Esophagus squamous epithelium (tissue), 5 donors: ENCODE measurements at regions not wholly inside any gene's neighbourhood (a gene's known extent, or its start where the extent isn't known, plus 50 kb on each side); places are given as distances from the start of the nearest gene placed in this dataset.
"Not testable (repeated sequence)": the region's sequence is repeated elsewhere in the genome, so short reads cannot be mapped to it uniquely, and the experiment has no call there.

Experiments used
- DNase-seq: peaks from one replicate; lab custom pipeline; 2025; lab: John Stamatoyannopoulos, UW
- H3K27ac ChIP-seq, 4 donors: fragments of 200-600 bp; sonication (generic); one replicate each; pipeline ENCODE4 v1.5.1; 2016 to 2019; ENCODE audit warnings: mild to moderate bottlenecking in 1 of 4
- H3K27me3 ChIP-seq, 4 donors: fragments of 200-600 bp; sonication (generic); 1 replicate in 3 of 4; 2 replicates in 1 of 4; pipeline versions ENCODE4 v1.5.1 to v1.6.0; 2017 to 2021; ENCODE audit warnings: antibody characterized with exemption in 1 of 4
- H3K36me3 ChIP-seq, 3 donors: fragments of 200-600 bp; sonication (generic); one replicate each; pipeline ENCODE4 v1.5.1; 2016 to 2019
- H3K4me1 ChIP-seq, 3 donors: fragments of 200-600 bp; sonication (generic); one replicate each; pipeline ENCODE4 v1.5.1; 2017 to 2019
- H3K4me3 ChIP-seq, 4 donors: fragments of 200-600 bp; sonication (generic); 1 replicate in 3 of 4; 2 replicates in 1 of 4; pipeline ENCODE4 v1.5.1; 2016 to 2019; ENCODE audit warnings: mild to moderate bottlenecking in 2 of 4, moderate library complexity in 1 of 4
- H3K9me3 ChIP-seq, 3 donors: fragments of 200-600 bp; sonication (generic); one replicate each; pipeline ENCODE4 v1.5.1; 2016 to 2019
- CTCF ChIP-seq, 6 experiments: fragments of 450-650 bp in 4 of 6; fragments of 200-600 bp in 2 of 6; sonication (generic) in 2 of 6; IDR thresholded peaks; one replicate each; pipeline ENCODE4 v1.5.1; 2016 to 2019; ENCODE audit warnings: antibody characterized with exemption in 6 of 6, mild to moderate bottlenecking in 4 of 6, moderate library complexity in 4 of 6
- POLR2A ChIP-seq, 4 donors: fragments of 450-650 bp; IDR thresholded peaks; one replicate each; pipeline ENCODE4 v1.6.1; 2017; ENCODE audit warnings: antibody characterized with exemption in 4 of 4, mild to moderate bottlenecking in 4 of 4, moderate library complexity in 3 of 4
- WGBS, 2 donors: methylation state at CpG; one replicate each; pipeline ENCODE4 v1.1.5; 2018; 5-methylcytosine and 5-hydroxymethylcytosine counted together
- intact Hi-C: fragments of 100-400 bp; cut with DNase I; formaldehyde crosslinking; loops from one replicate; pipeline ENCODE4 v1.15.0; 2022
- donor health status: DM: yes; HTN: yes; CAD: no.

DNA sequence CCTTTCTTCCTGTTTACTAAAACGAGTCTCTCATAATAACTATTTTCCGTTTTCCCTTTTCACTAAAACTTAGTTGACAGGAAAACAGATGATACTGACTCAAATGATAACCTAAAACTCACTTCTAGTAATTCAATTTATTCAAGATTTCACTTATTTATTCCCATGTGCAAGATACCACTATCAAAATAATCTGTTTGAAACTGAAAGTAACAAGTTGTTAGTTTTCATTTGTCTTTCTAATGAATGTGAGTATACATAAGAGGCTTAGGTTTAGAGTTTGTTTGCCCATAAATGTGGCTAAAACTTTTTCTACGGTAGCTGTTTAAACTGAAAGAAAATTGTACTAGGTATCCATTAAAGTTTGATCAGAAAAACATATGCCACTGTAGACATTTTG, 314.9 kb upstream of the STEAP1 start:
- no peak overlapping the region for H3K4me3 ChIP-seq
- H3K9me3 ChIP-seq = no peaks in the 10 kb centered on the region
- no peaks in the 10 kb centered on the region for H3K36me3 ChIP-seq
- no peaks in the 10 kb centered on the region for H3K4me1 ChIP-seq
- intact Hi-C loops = no loop called here
- no peak for DNase-seq
- no peak overlapping the region for H3K27ac ChIP-seq
- TF ChIP-seq POLR2A (IDR thresholded peaks at IDR 0.05) (no peak), CTCF (IDR thresholded peaks at IDR 0.05) (no peak)
- no peaks in the 10 kb centered on the region for H3K27me3 ChIP-seq
- WGBS, 2 donors = 38 to 52% methylated on average over 3 of the region's 3 CpGs

GRCh38 chr7:89845952-89846351, 308.3 kb upstream of the STEAP1 start:
- no peak for DNase-seq
- no peak overlapping the region for H3K4me3 ChIP-seq
- no peaks in the 10 kb centered on the region for H3K4me1 ChIP-seq
- intact Hi-C loops = no loop called here
- no peak overlapping the region for H3K27ac ChIP-seq
- TF ChIP-seq POLR2A (IDR thresholded peaks at IDR 0.05) (no peak), CTCF (IDR thresholded peaks at IDR 0.05) (no peak)
- H3K9me3 ChIP-seq = no peaks in the 10 kb centered on the region
- H3K36me3 ChIP-seq = no peaks in the 10 kb centered on the region
- WGBS, 2 donors = 70 to 88% methylated on average over 2 of the region's 2 CpGs
- H3K27me3 ChIP-seq = no peaks in the 10 kb centered on the region

- 54 to 58% methylated on average over 4 of the region's 4 CpGs for WGBS, 2 donors
- DNase-seq = no peak
- Histone ChIP-seq H3K36me3 (no peaks in the 10 kb centered on the region), H3K27ac (no peak overlapping the region), H3K9me3 (no peaks in the 10 kb centered on the region), H3K4me3 (no peak overlapping the region), H3K27me3 (no peaks in the 10 kb centered on the region), H3K4me1 (no peaks in the 10 kb centered on the region)
- intact Hi-C loops = no loop called here
- no peak for TF ChIP-seq POLR2A (IDR thresholded peaks at IDR 0.05)
- TF ChIP-seq CTCF (IDR thresholded peaks at IDR 0.05) = no peak
These were observed 305.2 kb upstream of the STEAP1 start for GRCh38 chr7:89849052-89849451.

DNA sequence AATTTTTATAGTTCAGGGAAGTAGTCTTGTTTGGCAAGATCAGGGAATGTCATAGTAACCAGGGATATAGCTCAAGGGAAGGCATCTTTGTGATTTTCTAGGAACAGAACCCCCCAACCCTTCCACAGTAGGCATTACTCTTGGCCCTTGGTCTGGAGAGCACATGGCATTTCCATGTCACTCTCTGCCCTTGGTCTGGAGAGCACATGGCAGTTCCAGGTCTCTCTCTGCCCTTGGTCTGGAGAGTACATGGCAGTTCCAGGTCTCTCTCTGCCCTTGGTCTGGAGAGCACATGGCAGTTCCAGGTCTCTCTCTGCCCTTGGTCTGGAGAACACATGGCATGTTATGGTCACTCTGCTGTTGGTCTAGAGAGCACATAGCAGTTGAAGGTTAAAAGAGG, 297.2 kb upstream of the STEAP1 start:
- H3K36me3 ChIP-seq, DNase-seq, H3K27me3 ChIP-seq, intact Hi-C loops, H3K27ac ChIP-seq, H3K4me3 ChIP-seq, H3K4me1 ChIP-seq: not testable (repeated sequence)
- H3K9me3 ChIP-seq = peaks cover 0 to 24% (median 12%) of the 10 kb centered on the region in 3 donors

GRCh38 chr7:89857767-89858166, 296.5 kb upstream of the STEAP1 start:
- no peaks in the 10 kb centered on the region for H3K36me3 ChIP-seq
- H3K4me3 ChIP-seq = no peak overlapping the region
- WGBS, 2 donors = 14 to 45% methylated on average over 1 of the region's 1 CpG
- intact Hi-C loops = no loop called here
- no peak for TF ChIP-seq CTCF (IDR thresholded peaks at IDR 0.05)
- no peak for TF ChIP-seq POLR2A (IDR thresholded peaks at IDR 0.05)
- DNase-seq = no peak
- no peak overlapping the region for H3K27ac ChIP-seq
- H3K27me3 ChIP-seq = no peaks in the 10 kb centered on the region
- no peaks in the 10 kb centered on the region for H3K4me1 ChIP-seq
- H3K9me3 ChIP-seq = peaks cover 0 to 24% (median 12%) of the 10 kb centered on the region in 3 donors

- intact Hi-C loops = no loop called here
- WGBS, 2 donors = 33 to 69% methylated on average over 1 to 3 of the region's 3 CpGs
- DNase-seq = no peak
- Histone ChIP-seq H3K4me3 (no peak overlapping the region), H3K4me1 (no peaks in the 10 kb centered on the region), H3K27ac (no peak overlapping the region), H3K9me3 (no peaks in the 10 kb centered on the region), H3K27me3 (no peaks in the 10 kb centered on the region), H3K36me3 (no peaks in the 10 kb centered on the region)
- TF ChIP-seq CTCF (IDR thresholded peaks at IDR 0.05) (no peak), POLR2A (IDR thresholded peaks at IDR 0.05) (no peak)
These were observed 266.8 kb upstream of the STEAP1 start for GRCh38 chr7:89887489-89887888.
